Epithelial cell of esophagus (primary cell): ENCODE measurements at regions not wholly inside any gene's neighbourhood (a gene's known extent, or its start where the extent isn't known, plus 50 kb on each side); places are given as distances from the start of the nearest gene placed in this dataset.

Experiments used
- DNase-seq: peaks from one replicate; pipeline ENCODE4 v3.0.0; 2010; ENCODE audit warnings: low read depth
- H3K4me3 ChIP-seq: 2 replicates; pipeline ENCODE4 v1.5.1; 2011; ENCODE audit warnings: mild to moderate bottlenecking, low read length, control low read depth
- CTCF ChIP-seq: IDR thresholded peaks from 2 replicates; pipeline ENCODE4 v1.5.1; 2011; ENCODE audit warnings: low read depth, mild to moderate bottlenecking, low read length, control low read depth, inconsistent platforms; ENCODE audit not compliant: insufficient read depth; ENCODE audit errors: missing control alignments

GRCh38 chr5:62980884-62981283, 402.3 kb downstream of the LRRC70 start:
- no peak for DNase-seq
- no peak for TF ChIP-seq CTCF
- no peak overlapping the region for H3K4me3 ChIP-seq

- no peak overlapping the region for H3K4me3 ChIP-seq
- TF ChIP-seq CTCF = no peak
- DNase-seq = no peak
Observed at GRCh38 chr5:62979472-62979871, 400.9 kb downstream of the LRRC70 start.

- no peak for TF ChIP-seq CTCF
- no peak for DNase-seq
- no peak overlapping the region for H3K4me3 ChIP-seq
Observed at GRCh38 chr5:62977661-62978060, 399.0 kb downstream of the LRRC70 start.

- no peak for DNase-seq
- no peak overlapping the region for H3K4me3 ChIP-seq
- no peak for TF ChIP-seq CTCF
Observed at GRCh38 chr5:62974623-62975022, 396.0 kb downstream of the LRRC70 start.

- TF ChIP-seq CTCF = no peak
- no peak overlapping the region for H3K4me3 ChIP-seq
- DNase-seq = no peak
Observed at GRCh38 chr5:62969409-62970120, 390.9 kb downstream of the LRRC70 start.

GRCh38 chr5:62964428-62964827, 385.8 kb downstream of the LRRC70 start:
- no peak for TF ChIP-seq CTCF

GRCh38 chr5:62960781-62961180, 382.2 kb downstream of the LRRC70 start:
- no peak for DNase-seq
- no peak overlapping the region for H3K4me3 ChIP-seq
- no peak for TF ChIP-seq CTCF

More at GRCh38 chr5:62964428-62964827, 385.8 kb downstream of the LRRC70 start:
- H3K4me3 ChIP-seq = no peak overlapping the region
- DNase-seq = no peak
